ENCODE measurements at regions not wholly inside any gene's neighbourhood (a gene's known extent, or its start where the extent isn't known, plus 50 kb on each side); places are given as distances from the start of the nearest gene placed in this dataset.

DNA sequence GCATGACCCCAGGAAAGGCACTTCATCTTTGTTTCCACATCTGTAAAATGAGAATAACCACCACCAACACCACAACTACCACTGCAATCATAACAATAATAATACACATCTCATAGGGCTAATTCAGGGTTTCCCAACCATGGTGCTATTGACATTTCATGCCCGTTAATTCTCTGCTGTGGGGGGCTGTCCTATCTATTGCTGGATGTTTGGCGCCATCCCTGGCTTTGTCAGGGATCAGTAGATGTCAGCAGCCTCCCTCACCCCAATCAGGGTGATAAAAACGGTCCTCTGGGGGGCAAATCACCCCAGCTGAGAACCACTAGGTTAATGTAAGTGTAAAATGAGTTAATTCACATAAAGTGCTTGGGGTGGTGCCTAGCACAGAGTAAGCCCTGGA is 145.8 kb downstream of the EMX2 start:
- no TSS peak for BruUV-seq (replicated peaks)
- intact Hi-C loops (cut with micrococcal nuclease; ENCODE audit: unreplicated experiment): no loop called here
- H3K4me1 ChIP-seq (ENCODE audit: insufficient read depth, low read length, poor library complexity, severe bottlenecking): no peaks in the 10 kb centered on the region
- no peaks in the 10 kb centered on the region for H3K36me3 ChIP-seq (ENCODE audit: insufficient read depth, low read length, poor library complexity, severe bottlenecking)
- TF ChIP-seq, protein P1, sequence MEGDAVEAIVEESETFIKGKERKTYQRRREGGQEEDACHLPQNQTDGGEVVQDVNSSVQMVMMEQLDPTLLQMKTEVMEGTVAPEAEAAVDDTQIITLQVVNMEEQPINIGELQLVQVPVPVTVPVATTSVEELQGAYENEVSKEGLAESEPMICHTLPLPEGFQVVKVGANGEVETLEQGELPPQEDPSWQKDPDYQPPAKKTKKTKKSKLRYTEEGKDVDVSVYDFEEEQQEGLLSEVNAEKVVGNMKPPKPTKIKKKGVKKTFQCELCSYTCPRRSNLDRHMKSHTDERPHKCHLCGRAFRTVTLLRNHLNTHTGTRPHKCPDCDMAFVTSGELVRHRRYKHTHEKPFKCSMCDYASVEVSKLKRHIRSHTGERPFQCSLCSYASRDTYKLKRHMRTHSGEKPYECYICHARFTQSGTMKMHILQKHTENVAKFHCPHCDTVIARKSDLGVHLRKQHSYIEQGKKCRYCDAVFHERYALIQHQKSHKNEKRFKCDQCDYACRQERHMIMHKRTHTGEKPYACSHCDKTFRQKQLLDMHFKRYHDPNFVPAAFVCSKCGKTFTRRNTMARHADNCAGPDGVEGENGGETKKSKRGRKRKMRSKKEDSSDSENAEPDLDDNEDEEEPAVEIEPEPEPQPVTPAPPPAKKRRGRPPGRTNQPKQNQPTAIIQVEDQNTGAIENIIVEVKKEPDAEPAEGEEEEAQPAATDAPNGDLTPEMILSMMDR (conservative IDR thresholded peaks at IDR 0.05; ENCODE audit: low read depth, low read length): no peak
- no peak for TF ChIP-seq EZH2 (IDR thresholded peaks at IDR 0.05; ENCODE audit: borderline replicate concordance, low read depth, low read length, poor library complexity, severe bottlenecking)
- H3K27me3 ChIP-seq (replicated peaks; ENCODE audit: insufficient read depth, low read depth, low read length, poor library complexity): peaks cover 40% of the 10 kb centered on the region
- no peak for DNase-seq (ENCODE audit: low spot score)
- H3K9me3 ChIP-seq (ENCODE audit: low read depth, low read length, poor library complexity, severe bottlenecking): no peaks in the 10 kb centered on the region
- no peak overlapping the region for H3K27ac ChIP-seq (ENCODE audit: low read depth, low read length, poor library complexity, severe bottlenecking)
- no peak overlapping the region for H3K4me3 ChIP-seq (ENCODE audit: low read depth, low read length, poor library complexity, severe bottlenecking)
- ChIA-PET CTCF (no interaction called here), POLR2A (ENCODE audit: low non-redundant PET) (no interaction called here)

DNA sequence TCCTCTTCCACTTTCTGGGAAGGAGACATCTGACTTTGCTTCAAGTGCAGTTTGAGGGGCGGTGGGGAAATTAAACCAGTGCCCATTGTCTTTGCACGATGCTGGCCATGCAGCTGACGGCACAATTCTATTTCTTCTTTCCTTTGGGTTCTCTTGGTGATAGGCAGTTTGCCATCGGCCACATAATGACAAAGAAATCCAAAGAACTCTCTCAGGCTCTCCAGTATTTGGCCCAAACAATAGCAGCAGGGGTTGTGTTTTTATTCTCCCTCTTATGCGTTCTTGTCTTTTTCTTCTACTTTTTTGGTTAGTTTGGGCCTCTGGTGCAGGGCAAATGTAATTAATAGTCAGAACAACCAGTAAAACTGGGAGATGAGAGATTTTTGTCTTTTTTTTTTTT is 147.0 kb downstream of the EMX2 start:
- Histone ChIP-seq H3K9me3 (ENCODE audit: low read depth, low read length, poor library complexity, severe bottlenecking) (no peaks in the 10 kb centered on the region), H3K36me3 (ENCODE audit: insufficient read depth, low read length, poor library complexity, severe bottlenecking) (no peaks in the 10 kb centered on the region), H3K27ac (ENCODE audit: low read depth, low read length, poor library complexity, severe bottlenecking) (no peak overlapping the region), H3K4me3 (ENCODE audit: low read depth, low read length, poor library complexity, severe bottlenecking) (no peak overlapping the region), H3K4me1 (ENCODE audit: insufficient read depth, low read length, poor library complexity, severe bottlenecking) (no peaks in the 10 kb centered on the region), H3K27me3 (replicated peaks; ENCODE audit: insufficient read depth, low read depth, low read length, poor library complexity) (peaks cover 51% of the 10 kb centered on the region)
- BruUV-seq (replicated peaks): no TSS peak
- TF ChIP-seq EZH2 (IDR thresholded peaks at IDR 0.05; ENCODE audit: borderline replicate concordance, low read depth, low read length, poor library complexity, severe bottlenecking): no peak
- TF ChIP-seq, protein P1 (conservative IDR thresholded peaks at IDR 0.05; ENCODE audit: low read depth, low read length): no peak
- intact Hi-C loops (cut with micrococcal nuclease; ENCODE audit: unreplicated experiment): no loop called here
- ChIA-PET CTCF (no interaction called here), POLR2A (ENCODE audit: low non-redundant PET) (no interaction called here)
- no peak for DNase-seq (ENCODE audit: low spot score)

DNA sequence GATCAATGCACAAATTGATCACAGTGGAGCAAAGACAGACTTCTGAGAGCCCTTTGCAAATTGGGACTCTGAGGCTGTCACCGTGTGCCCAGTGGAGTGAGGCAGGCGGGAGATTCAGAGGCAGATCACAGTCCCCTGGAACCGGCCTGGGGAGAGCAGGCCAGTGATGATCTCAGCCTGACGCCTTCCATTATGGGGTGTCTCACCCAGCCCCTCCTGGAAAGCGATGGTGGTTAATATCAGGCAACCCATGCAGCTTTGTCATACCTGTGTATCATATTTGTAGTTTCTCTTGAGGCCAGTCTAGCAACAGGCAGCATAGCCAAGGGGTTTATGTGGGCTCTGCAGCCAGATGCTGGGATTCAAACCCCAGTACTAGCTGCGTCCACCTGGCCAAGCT is 147.8 kb downstream of the EMX2 start:
- intact Hi-C loops (cut with micrococcal nuclease; ENCODE audit: unreplicated experiment): no loop called here
- DNase-seq (ENCODE audit: low spot score): no peak
- ChIA-PET CTCF (no interaction called here), POLR2A (ENCODE audit: low non-redundant PET) (no interaction called here)
- Histone ChIP-seq H3K27ac (ENCODE audit: low read depth, low read length, poor library complexity, severe bottlenecking) (no peak overlapping the region), H3K27me3 (replicated peaks; ENCODE audit: insufficient read depth, low read depth, low read length, poor library complexity) (peaks cover 52% of the 10 kb centered on the region), H3K9me3 (ENCODE audit: low read depth, low read length, poor library complexity, severe bottlenecking) (no peaks in the 10 kb centered on the region), H3K4me3 (ENCODE audit: low read depth, low read length, poor library complexity, severe bottlenecking) (no peak overlapping the region), H3K4me1 (ENCODE audit: insufficient read depth, low read length, poor library complexity, severe bottlenecking) (no peaks in the 10 kb centered on the region), H3K36me3 (ENCODE audit: insufficient read depth, low read length, poor library complexity, severe bottlenecking) (no peaks in the 10 kb centered on the region)
- BruUV-seq (replicated peaks): no TSS peak
- no peak for TF ChIP-seq EZH2 (IDR thresholded peaks at IDR 0.05; ENCODE audit: borderline replicate concordance, low read depth, low read length, poor library complexity, severe bottlenecking)
- TF ChIP-seq, protein P1 (conservative IDR thresholded peaks at IDR 0.05; ENCODE audit: low read depth, low read length): no peak

Measured in A673 (cell line).